GM21786 (cell line): ENCODE measurements at regions not wholly inside any gene's neighbourhood (a gene's known extent, or its start where the extent isn't known, plus 50 kb on each side); places are given as distances from the start of the nearest gene placed in this dataset.

Experiments
- ATAC-seq: cut with Tn5 transposase; IDR thresholded peaks from one replicate; pipeline ENCODE4 v1.9.1; 2021; ENCODE audit not compliant: unreplicated experiment

- no peak for ATAC-seq
Observed at GRCh38 chr4:31341601-31342359, 621.6 kb downstream of the PCDH7 start.

- no peak for ATAC-seq
Observed at GRCh38 chr4:31343061-31343460, 622.9 kb downstream of the PCDH7 start.

- ATAC-seq: no peak
Observed at GRCh38 chr4:31349907-31350306, 629.7 kb downstream of the PCDH7 start.

- ATAC-seq: no peak
Observed at GRCh38 chr4:31351695-31352094, 631.5 kb downstream of the PCDH7 start.

- ATAC-seq: no peak
Observed at GRCh38 chr4:31356839-31357238, 636.7 kb downstream of the PCDH7 start.

GRCh38 chr4:31360786-31361185 lies 640.6 kb downstream of the PCDH7 start:
- no peak for ATAC-seq

GRCh38 chr4:31362756-31363155 lies 642.6 kb downstream of the PCDH7 start:
- no peak for ATAC-seq

- no peak for ATAC-seq
Observed at GRCh38 chr4:31365006-31365690, 645.0 kb downstream of the PCDH7 start.

GRCh38 chr4:31366041-31366440 lies 645.9 kb downstream of the PCDH7 start:
- ATAC-seq: no peak

- peak; percentile 95 for ATAC-seq
Observed at GRCh38 chr4:31370866-31371465, 650.8 kb downstream of the PCDH7 start.

- no peak for ATAC-seq
Observed at GRCh38 chr4:31374256-31374960, 654.2 kb downstream of the PCDH7 start.

- ATAC-seq: no peak
Observed at GRCh38 chr4:31375936-31376335, 655.8 kb downstream of the PCDH7 start.

GRCh38 chr4:31379364-31379763 lies 659.2 kb downstream of the PCDH7 start:
- ATAC-seq: no peak

GRCh38 chr4:31383767-31384166 lies 663.6 kb downstream of the PCDH7 start:
- no peak for ATAC-seq

GRCh38 chr4:31390849-31391248 lies 670.7 kb downstream of the PCDH7 start:
- ATAC-seq: no peak

GRCh38 chr4:31391976-31392375 lies 671.8 kb downstream of the PCDH7 start:
- no peak for ATAC-seq

- no peak for ATAC-seq
Observed at GRCh38 chr4:31392923-31393322, 672.8 kb downstream of the PCDH7 start.

- ATAC-seq: no peak
Observed at GRCh38 chr4:31408121-31408520, 688.0 kb downstream of the PCDH7 start.

GRCh38 chr4:31411565-31411964 lies 691.4 kb downstream of the PCDH7 start:
- ATAC-seq: no peak

GRCh38 chr4:31415629-31416028 lies 695.5 kb downstream of the PCDH7 start:
- no peak for ATAC-seq

GRCh38 chr4:31416498-31416897 lies 696.3 kb downstream of the PCDH7 start:
- ATAC-seq: no peak

- no peak for ATAC-seq
Observed at GRCh38 chr4:31417040-31417439, 696.9 kb downstream of the PCDH7 start.
